Thyroid gland (tissue), 4 donors: ENCODE measurements at regions not wholly inside any gene's neighbourhood (a gene's known extent, or its start where the extent isn't known, plus 50 kb on each side); places are given as distances from the start of the nearest gene placed in this dataset.

ENCODE experiments used
- POLR2A ChIP-seq, 2 donors: fragments of 450-650 bp; IDR thresholded peaks; one replicate each; pipeline ENCODE4 v1.6.1; 2017; ENCODE audit warnings: antibody characterized with exemption in 2 of 2, mild to moderate bottlenecking in 2 of 2, moderate library complexity in 1 of 2
- TF ChIP-seq, protein P1 (sequence below), 6 experiments: fragments of 200-600 bp in 3 of 6; fragments of 450-650 bp in 3 of 6; sonication (generic) in 3 of 6; IDR thresholded peaks; one replicate each; pipeline ENCODE4 v1.5.1; 2016 to 2019; ENCODE audit warnings: antibody characterized with exemption in 6 of 6, mild to moderate bottlenecking in 2 of 6, inconsistent platforms in 1 of 6, moderate library complexity in 1 of 6

DNA sequence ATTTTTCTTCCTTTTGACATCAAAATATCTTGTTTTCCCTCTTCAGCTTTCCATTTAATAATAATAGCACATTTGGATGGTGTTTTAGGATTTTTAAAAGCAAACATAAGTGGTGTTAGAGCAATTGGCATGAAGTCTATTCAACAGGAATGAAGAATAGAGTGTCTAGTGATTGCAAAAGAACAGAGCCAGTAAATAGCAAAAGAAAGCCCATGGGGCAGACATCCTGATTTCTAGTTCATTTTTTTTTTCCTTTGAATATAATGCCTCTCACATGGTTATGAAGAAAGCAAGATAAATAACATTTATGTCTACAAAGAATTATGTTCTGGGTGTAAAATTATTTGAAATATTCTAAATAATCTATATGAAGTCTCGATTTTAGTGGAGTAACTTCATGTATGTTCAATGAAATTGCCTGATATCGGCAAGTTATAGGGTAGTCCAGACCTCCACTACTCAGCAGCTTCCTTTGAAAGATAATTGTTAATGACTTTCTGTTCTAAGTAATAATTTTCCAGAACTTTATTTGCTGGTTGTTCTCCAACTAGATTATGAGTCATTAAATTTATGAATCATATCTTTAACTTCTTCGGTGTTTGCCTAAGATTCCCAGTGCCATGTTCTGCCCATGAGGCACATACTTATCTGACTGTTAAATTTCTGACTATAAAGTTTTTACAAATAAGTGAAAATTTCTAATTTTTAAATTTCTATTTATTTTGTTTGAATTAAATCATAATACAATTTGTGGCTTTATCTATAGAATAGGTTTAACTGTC, 587.9 kb downstream of the TLL1 start:
- TF ChIP-seq, protein P1, sequence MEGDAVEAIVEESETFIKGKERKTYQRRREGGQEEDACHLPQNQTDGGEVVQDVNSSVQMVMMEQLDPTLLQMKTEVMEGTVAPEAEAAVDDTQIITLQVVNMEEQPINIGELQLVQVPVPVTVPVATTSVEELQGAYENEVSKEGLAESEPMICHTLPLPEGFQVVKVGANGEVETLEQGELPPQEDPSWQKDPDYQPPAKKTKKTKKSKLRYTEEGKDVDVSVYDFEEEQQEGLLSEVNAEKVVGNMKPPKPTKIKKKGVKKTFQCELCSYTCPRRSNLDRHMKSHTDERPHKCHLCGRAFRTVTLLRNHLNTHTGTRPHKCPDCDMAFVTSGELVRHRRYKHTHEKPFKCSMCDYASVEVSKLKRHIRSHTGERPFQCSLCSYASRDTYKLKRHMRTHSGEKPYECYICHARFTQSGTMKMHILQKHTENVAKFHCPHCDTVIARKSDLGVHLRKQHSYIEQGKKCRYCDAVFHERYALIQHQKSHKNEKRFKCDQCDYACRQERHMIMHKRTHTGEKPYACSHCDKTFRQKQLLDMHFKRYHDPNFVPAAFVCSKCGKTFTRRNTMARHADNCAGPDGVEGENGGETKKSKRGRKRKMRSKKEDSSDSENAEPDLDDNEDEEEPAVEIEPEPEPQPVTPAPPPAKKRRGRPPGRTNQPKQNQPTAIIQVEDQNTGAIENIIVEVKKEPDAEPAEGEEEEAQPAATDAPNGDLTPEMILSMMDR (IDR thresholded peaks at IDR 0.05) = no peak
- TF ChIP-seq POLR2A (IDR thresholded peaks at IDR 0.05) = no peak
